GM12878 (cell line): ENCODE measurements at regions not wholly inside any gene's neighbourhood (a gene's known extent, or its start where the extent isn't known, plus 50 kb on each side); places are given as distances from the start of the nearest gene placed in this dataset.

Experiments used
- ATAC-seq: fragments of 200-7000 bp; cut with Tn5 transposase; 3 replicates; pipeline ENCODE4 v1.9.1; 2020; ENCODE audit warnings: mild to moderate bottlenecking, moderate library complexity
- BruUV-seq: library from RNA; stranded (reverse); fragments of 400-500 nt; replicated peaks from 2 replicates; lab custom pipeline; 2021; lab: Mats Ljungman, UMichigan
- CTCF ChIA-PET: fragments of 300-600 bp; sonication (Branson Sonifier 250); formaldehyde crosslinking; extraction: SDS; loops from one replicate; lab custom pipeline; 2021; ENCODE audit warnings: inconsistent platforms; lab: Yijun Ruan, JAX
- POLR2A ChIA-PET: fragments of 350-600 bp; formaldehyde crosslinking; extraction: SDS; loops from one replicate; lab custom pipeline; 2021; ENCODE audit warnings: inconsistent platforms; lab: Charles Lee
- RAD21 ChIA-PET: fragments of 300-600 bp; sonication (Branson Sonifier 250); formaldehyde crosslinking; loops from one replicate; lab custom pipeline; 2023; ENCODE audit warnings: antibody characterized with exemption; ENCODE audit not compliant: unreplicated experiment; lab: Charles Lee
- SMC1A ChIA-PET: fragments of 300-600 bp; sonication (Branson Sonifier 250); formaldehyde crosslinking; loops from one replicate; lab custom pipeline; 2023; ENCODE audit not compliant: unreplicated experiment, uncharacterized antibody; lab: Charles Lee
- DNase-seq: peaks from one replicate; pipeline ENCODE4 v3.0.0-alpha.2; 2011; ENCODE audit warnings: low read depth, low spot score
- FAIRE-seq: peaks from 3 replicates; lab custom pipeline; 2011; peaks lifted over from hg19 to GRCh38; lab: Jason Lieb, UNC
- H2AFZ ChIP-seq: 2 replicates; pipeline ENCODE4 v1.6.0; 2011; ENCODE audit warnings: low read depth, low read length, control low read depth; ENCODE audit not compliant: control insufficient read depth
- H3K27ac ChIP-seq: 2 replicates; pipeline ENCODE4 v1.5.1; 2011; ENCODE audit warnings: control low read depth; ENCODE audit not compliant: control insufficient read depth, insufficient read depth
- H3K27me3 ChIP-seq, 2 experiments: replicated peaks in 1 of 2; 2 replicates each; pipeline versions ENCODE4 v1.6.0 to v1.6.1; 2011; ENCODE audit warnings: low read length in 1 of 2; ENCODE audit not compliant: control insufficient read depth in 2 of 2, insufficient read depth in 2 of 2
- H3K36me3 ChIP-seq, 2 experiments: 2 replicates each; pipeline ENCODE4 v1.5.1; 2011; ENCODE audit warnings: low read length in 1 of 2; ENCODE audit not compliant: control insufficient read depth in 2 of 2, insufficient read depth in 2 of 2
- H3K4me1 ChIP-seq: 2 replicates; pipeline ENCODE4 v1.6.1; 2011; ENCODE audit warnings: mild to moderate bottlenecking, low read length, moderate library complexity, mixed read lengths; ENCODE audit not compliant: control insufficient read depth, insufficient read depth
- H3K4me2 ChIP-seq: 2 replicates; pipeline ENCODE4 v1.6.0; 2011; ENCODE audit warnings: control low read depth; ENCODE audit not compliant: control insufficient read depth, insufficient read depth
- H3K4me3 ChIP-seq: fragments of 200-600 bp; sonication (generic); 2 replicates; pipeline ENCODE4 v1.5.1; 2016
- H3K79me2 ChIP-seq: 2 replicates; pipeline ENCODE4 v1.6.0; 2011; ENCODE audit warnings: low read length; ENCODE audit not compliant: control insufficient read depth, insufficient read depth
- H3K9ac ChIP-seq: 2 replicates; pipeline ENCODE4 v1.8.0; 2011; ENCODE audit warnings: low read length, control low read depth, mixed read lengths; ENCODE audit not compliant: control insufficient read depth, insufficient read depth
- H3K9me3 ChIP-seq: replicated peaks from 3 replicates; pipeline ENCODE4 v1.5.1; 2011; ENCODE audit warnings: mild to moderate bottlenecking, low read length; ENCODE audit not compliant: control insufficient read depth, insufficient read depth
- H4K20me1 ChIP-seq: 2 replicates; pipeline ENCODE4 v1.6.0; 2011; ENCODE audit not compliant: control insufficient read depth, insufficient read depth
- ASH2L ChIP-seq: fragments of 300-600, 200-600 bp; sonication (generic); IDR thresholded peaks from 2 replicates; pipeline ENCODE4 v1.6.1; 2017; ENCODE audit warnings: low read depth, mild to moderate bottlenecking, borderline replicate concordance
- BACH1 ChIP-seq: fragments of 450-650 bp; IDR thresholded peaks from 2 replicates; pipeline ENCODE4 v1.6.1; 2017; ENCODE audit warnings: mild to moderate bottlenecking, borderline replicate concordance
- CREB1 ChIP-seq: IDR thresholded peaks from 2 replicates; pipeline ENCODE4 v1.6.1; 2012; ENCODE audit warnings: low read depth, mild to moderate bottlenecking, inconsistent platforms
- DPF2 ChIP-seq: fragments of 450-650 bp; IDR thresholded peaks from 2 replicates; pipeline ENCODE4 v1.6.1; 2017; ENCODE audit warnings: mild to moderate bottlenecking
- FOXK2 ChIP-seq: fragments of 450-650 bp; IDR thresholded peaks from 2 replicates; pipeline ENCODE4 v1.6.1; 2017; ENCODE audit warnings: mild to moderate bottlenecking, moderate library complexity
- GATAD2B ChIP-seq: fragments of 450-650 bp; conservative IDR thresholded peaks from 2 replicates; pipeline ENCODE4 v1.6.1; 2017; ENCODE audit warnings: low read depth, mild to moderate bottlenecking, moderate library complexity
- HDAC6 ChIP-seq: fragments of 200-600 bp; sonication (generic); IDR thresholded peaks from one replicate; pipeline ENCODE4 v1.8.0; 2017; ENCODE audit warnings: antibody characterized with exemption; ENCODE audit not compliant: unreplicated experiment
- IKZF1 ChIP-seq: fragments of 450-650 bp; conservative IDR thresholded peaks from 2 replicates; pipeline ENCODE4 v1.6.1; 2017; ENCODE audit warnings: antibody characterized with exemption, mild to moderate bottlenecking
- KLF5 ChIP-seq: fragments of 450-650 bp; IDR thresholded peaks from 2 replicates; pipeline ENCODE4 v1.6.1; 2014; ENCODE audit warnings: mild to moderate bottlenecking; ENCODE audit not compliant: partially characterized antibody
- MTA2 ChIP-seq: fragments of 450-650 bp; IDR thresholded peaks from 2 replicates; pipeline ENCODE4 v1.6.1; 2016; ENCODE audit warnings: low read depth, mild to moderate bottlenecking, moderate library complexity
- MXI1 ChIP-seq: fragments of 150-350 bp; IDR thresholded peaks from 2 replicates; pipeline ENCODE4 v1.6.1; 2011; ENCODE audit warnings: low read depth, mild to moderate bottlenecking, inconsistent platforms, low read length, improper control_type of control experiment
- NBN ChIP-seq: fragments of 450-650 bp; IDR thresholded peaks from 2 replicates; pipeline ENCODE4 v1.6.1; 2016
- NR2F1 ChIP-seq: fragments of 450-650 bp; conservative IDR thresholded peaks from 2 replicates; pipeline ENCODE4 v1.6.1; 2017; ENCODE audit warnings: mild to moderate bottlenecking
- POLR2AphosphoS5 ChIP-seq: IDR thresholded peaks from 2 replicates; pipeline ENCODE4 v1.6.1; 2011; ENCODE audit warnings: mild to moderate bottlenecking, low read length, inconsistent platforms
- POU2F2 ChIP-seq: IDR thresholded peaks from 3 replicates; pipeline ENCODE4 v1.6.1; 2011; ENCODE audit warnings: low read depth, mild to moderate bottlenecking, low read length, borderline replicate concordance
- RBBP5 ChIP-seq: fragments of 200-600 bp; sonication (generic); conservative IDR thresholded peaks from 2 replicates; pipeline ENCODE4 v1.6.1; 2016
- SMAD5 ChIP-seq: IDR thresholded peaks from 2 replicates; pipeline ENCODE4 v1.6.1; 2016; ENCODE audit warnings: antibody characterized with exemption, low read depth
- TARDBP ChIP-seq: IDR thresholded peaks from 2 replicates; pipeline ENCODE4 v1.6.1; 2016; ENCODE audit warnings: borderline replicate concordance
- ZNF217 ChIP-seq: fragments of 450-650 bp; IDR thresholded peaks from 2 replicates; pipeline ENCODE4 v1.6.1; 2017; ENCODE audit warnings: antibody characterized with exemption, mild to moderate bottlenecking
- WGBS: methylation state at CpG from one replicate; pipeline ENCODE4 v1.1.6; 2016; ENCODE audit warnings: low lambda C conversion rate; ENCODE audit not compliant: insufficient replicate concordance, insufficient coverage; ENCODE audit errors: missing lambda C conversion rate; 5-methylcytosine and 5-hydroxymethylcytosine counted together
- in situ Hi-C: fragments of 300-500 bp; cut with MboI; formaldehyde crosslinking; loops from 9 replicates; pipeline ENCODE4 v1.14.3; 2018; ENCODE audit warnings: mixed read lengths
- intact Hi-C: fragments of 100-400 bp; cut with micrococcal nuclease; formaldehyde crosslinking; loops from one replicate; pipeline ENCODE4 v1.14.2; 2022; ENCODE audit not compliant: unreplicated experiment
- TF ChIP-seq, protein P1 (sequence below): fragments of 450-650 bp; IDR thresholded peaks from 2 replicates; pipeline ENCODE4 v1.6.1; 2017; ENCODE audit warnings: mild to moderate bottlenecking, moderate library complexity
- TF ChIP-seq, protein P2 (sequence below): fragments of 450-650 bp; IDR thresholded peaks from 2 replicates; pipeline ENCODE4 v1.6.1; 2016; ENCODE audit warnings: mild to moderate bottlenecking

GRCh38 chr21:17348849-17349248 is 164.0 kb upstream of the CXADR start:
- in situ Hi-C loops: loop anchor here (10.0 kb wide), 1 partner anchor 56 kb away; no protein-coding TSS in a partner anchor
- CTCF ChIA-PET: no interaction called here

DNA sequence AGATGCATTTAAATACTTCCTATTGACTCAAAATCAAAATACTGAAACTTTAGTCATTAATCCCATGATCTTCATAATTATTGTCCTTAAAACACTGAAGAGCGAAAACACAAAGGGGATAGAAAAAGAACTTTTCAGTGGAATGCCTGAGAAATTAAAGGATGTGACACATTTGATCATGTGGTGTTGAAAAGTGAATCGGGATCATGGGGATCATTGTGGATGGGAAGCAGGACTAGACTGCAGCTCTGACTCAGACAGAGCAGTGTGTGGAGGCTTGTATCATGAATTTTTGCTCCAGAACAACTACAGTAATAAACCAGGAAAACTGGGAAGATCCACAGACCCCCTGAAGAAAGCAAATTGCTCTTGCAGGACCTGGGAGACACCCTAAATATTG is 161.1 kb upstream of the CXADR start:
- ATAC-seq: no peak
- no peaks in the 10 kb centered on the region for H3K79me2 ChIP-seq
- no peak overlapping the region for H3K4me2 ChIP-seq
- 17% methylated on average over 2 of the region's 2 CpGs for WGBS
- in situ Hi-C loops: no loop called here
- DNase-seq: no peak
- no peaks in the 10 kb centered on the region for H3K9me3 ChIP-seq
- ChIA-PET RAD21 (no interaction called here), CTCF (no interaction called here), POLR2A (no interaction called here), SMC1A (no interaction called here)
- BruUV-seq: no TSS peak
- H3K27me3 ChIP-seq: no peaks in the 10 kb centered on the region
- H3K27ac ChIP-seq: no peak overlapping the region
- no peaks in the 10 kb centered on the region for H3K36me3 ChIP-seq
- no peaks in the 10 kb centered on the region for H4K20me1 ChIP-seq
- no peak for FAIRE-seq
- H3K4me3 ChIP-seq: no peak overlapping the region
- H3K4me1 ChIP-seq: no peaks in the 10 kb centered on the region
- no peak overlapping the region for H3K9ac ChIP-seq
- no peak overlapping the region for H2AFZ ChIP-seq
- intact Hi-C loops: no loop called here
- TF ChIP-seq, protein P1, sequence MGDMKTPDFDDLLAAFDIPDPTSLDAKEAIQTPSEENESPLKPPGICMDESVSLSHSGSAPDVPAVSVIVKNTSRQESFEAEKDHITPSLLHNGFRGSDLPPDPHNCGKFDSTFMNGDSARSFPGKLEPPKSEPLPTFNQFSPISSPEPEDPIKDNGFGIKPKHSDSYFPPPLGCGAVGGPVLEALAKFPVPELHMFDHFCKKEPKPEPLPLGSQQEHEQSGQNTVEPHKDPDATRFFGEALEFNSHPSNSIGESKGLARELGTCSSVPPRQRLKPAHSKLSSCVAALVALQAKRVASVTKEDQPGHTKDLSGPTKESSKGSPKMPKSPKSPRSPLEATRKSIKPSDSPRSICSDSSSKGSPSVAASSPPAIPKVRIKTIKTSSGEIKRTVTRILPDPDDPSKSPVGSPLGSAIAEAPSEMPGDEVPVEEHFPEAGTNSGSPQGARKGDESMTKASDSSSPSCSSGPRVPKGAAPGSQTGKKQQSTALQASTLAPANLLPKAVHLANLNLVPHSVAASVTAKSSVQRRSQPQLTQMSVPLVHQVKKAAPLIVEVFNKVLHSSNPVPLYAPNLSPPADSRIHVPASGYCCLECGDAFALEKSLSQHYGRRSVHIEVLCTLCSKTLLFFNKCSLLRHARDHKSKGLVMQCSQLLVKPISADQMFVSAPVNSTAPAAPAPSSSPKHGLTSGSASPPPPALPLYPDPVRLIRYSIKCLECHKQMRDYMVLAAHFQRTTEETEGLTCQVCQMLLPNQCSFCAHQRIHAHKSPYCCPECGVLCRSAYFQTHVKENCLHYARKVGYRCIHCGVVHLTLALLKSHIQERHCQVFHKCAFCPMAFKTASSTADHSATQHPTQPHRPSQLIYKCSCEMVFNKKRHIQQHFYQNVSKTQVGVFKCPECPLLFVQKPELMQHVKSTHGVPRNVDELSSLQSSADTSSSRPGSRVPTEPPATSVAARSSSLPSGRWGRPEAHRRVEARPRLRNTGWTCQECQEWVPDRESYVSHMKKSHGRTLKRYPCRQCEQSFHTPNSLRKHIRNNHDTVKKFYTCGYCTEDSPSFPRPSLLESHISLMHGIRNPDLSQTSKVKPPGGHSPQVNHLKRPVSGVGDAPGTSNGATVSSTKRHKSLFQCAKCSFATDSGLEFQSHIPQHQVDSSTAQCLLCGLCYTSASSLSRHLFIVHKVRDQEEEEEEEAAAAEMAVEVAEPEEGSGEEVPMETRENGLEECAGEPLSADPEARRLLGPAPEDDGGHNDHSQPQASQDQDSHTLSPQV: no peak
- TF ChIP-seq POLR2AphosphoS5: no peak
- no peak for TF ChIP-seq MTA2
- TF ChIP-seq BACH1: no peak
- TF ChIP-seq IKZF1: no peak
- TF ChIP-seq NBN: no peak
- no peak for TF ChIP-seq MXI1
- TF ChIP-seq NR2F1: no peak
- TF ChIP-seq SMAD5: no peak

More at GRCh38 chr21:17348849-17349248, 164.0 kb upstream of the CXADR start:
- 0% methylated on average over 1 of the region's 1 CpG for WGBS
- Histone ChIP-seq H3K4me2 (no peak overlapping the region), H3K79me2 (no peaks in the 10 kb centered on the region), H3K36me3 (no peaks in the 10 kb centered on the region), H3K4me1 (no peaks in the 10 kb centered on the region), H3K27me3 (no peaks in the 10 kb centered on the region), H3K4me3 (no peak overlapping the region), H2AFZ (no peak overlapping the region), H4K20me1 (no peaks in the 10 kb centered on the region), H3K9ac (no peak overlapping the region), H3K27ac (no peak overlapping the region), H3K9me3 (no peaks in the 10 kb centered on the region)
- ChIA-PET RAD21 (no interaction called here), POLR2A (no interaction called here), SMC1A (no interaction called here)
- BruUV-seq: no TSS peak
- no peak for ATAC-seq
- DNase-seq: no peak
- intact Hi-C loops: no loop called here
- FAIRE-seq: no peak
- TF ChIP-seq RBBP5: no peak
- no peak for TF ChIP-seq NBN
- no peak for TF ChIP-seq TARDBP
- TF ChIP-seq CREB1: no peak
- no peak for TF ChIP-seq POU2F2
- no peak for TF ChIP-seq ZNF217
- no peak for TF ChIP-seq HDAC6
- no peak for TF ChIP-seq MXI1
- no peak for TF ChIP-seq GATAD2B
- no peak for TF ChIP-seq SMAD5
- no peak for TF ChIP-seq DPF2
- TF ChIP-seq IKZF1: no peak
- TF ChIP-seq, protein P2, sequence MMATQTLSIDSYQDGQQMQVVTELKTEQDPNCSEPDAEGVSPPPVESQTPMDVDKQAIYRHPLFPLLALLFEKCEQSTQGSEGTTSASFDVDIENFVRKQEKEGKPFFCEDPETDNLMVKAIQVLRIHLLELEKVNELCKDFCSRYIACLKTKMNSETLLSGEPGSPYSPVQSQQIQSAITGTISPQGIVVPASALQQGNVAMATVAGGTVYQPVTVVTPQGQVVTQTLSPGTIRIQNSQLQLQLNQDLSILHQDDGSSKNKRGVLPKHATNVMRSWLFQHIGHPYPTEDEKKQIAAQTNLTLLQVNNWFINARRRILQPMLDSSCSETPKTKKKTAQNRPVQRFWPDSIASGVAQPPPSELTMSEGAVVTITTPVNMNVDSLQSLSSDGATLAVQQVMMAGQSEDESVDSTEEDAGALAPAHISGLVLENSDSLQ: no peak
- no peak for TF ChIP-seq FOXK2
- TF ChIP-seq ASH2L: no peak
- TF ChIP-seq KLF5: no peak
